ENCODE measurements at regions not wholly inside any gene's neighbourhood (a gene's known extent, or its start where the extent isn't known, plus 50 kb on each side); places are given as distances from the start of the nearest gene placed in this dataset.

DNA sequence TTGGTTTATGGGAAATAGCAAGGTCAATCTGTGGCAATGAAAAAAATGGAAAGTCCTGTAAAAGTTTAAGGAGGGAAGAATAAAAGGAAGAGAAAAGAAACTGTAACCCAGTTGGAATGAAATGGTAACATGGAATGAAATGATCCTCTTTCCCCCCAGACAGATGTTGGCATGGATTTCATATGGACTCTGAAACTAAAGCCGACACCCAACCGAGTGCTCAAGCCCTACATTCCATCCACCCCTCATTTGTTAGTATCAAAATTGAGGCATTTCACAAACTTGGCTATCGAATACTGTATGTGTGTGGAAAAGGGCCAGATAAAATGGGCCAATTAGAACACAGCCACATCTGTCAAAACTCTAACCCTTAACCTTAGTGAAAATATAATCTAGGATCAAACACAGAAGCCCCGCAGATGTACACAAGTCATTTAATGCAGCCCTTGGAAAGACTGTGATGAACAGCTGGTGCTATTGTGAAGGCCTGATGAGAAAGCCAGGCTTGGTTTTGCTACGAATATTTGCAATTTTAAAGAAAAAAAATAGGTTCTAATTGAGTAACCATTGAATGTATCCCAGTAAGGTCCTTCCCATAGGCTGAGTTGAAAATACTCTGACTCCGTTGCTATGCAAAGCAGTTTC is 72.6 kb upstream of the RGL1 start:
- Histone ChIP-seq H3K36me3 (no peaks in the 10 kb centered on the region), H3K4me1 (ENCODE audit: insufficient read depth) (peaks cover 6% of the 10 kb centered on the region), H3K4me3 (no peak overlapping the region), H3K9me3 (no peaks in the 10 kb centered on the region), H3K27me3 (no peaks in the 10 kb centered on the region), H3K27ac (no peak overlapping the region)
- intact Hi-C loops (cut with DNase I): no loop called here
- WGBS, 3 donors: 73 to 79% (median 78%) methylated on average over 6 of the region's 6 CpGs
- no peak for TF ChIP-seq POLR2A (IDR thresholded peaks at IDR 0.05)
- TF ChIP-seq CTCF (IDR thresholded peaks at IDR 0.05): no peak
- TF ChIP-seq EP300 (IDR thresholded peaks at IDR 0.05): no peak
- no peak for DNase-seq

DNA sequence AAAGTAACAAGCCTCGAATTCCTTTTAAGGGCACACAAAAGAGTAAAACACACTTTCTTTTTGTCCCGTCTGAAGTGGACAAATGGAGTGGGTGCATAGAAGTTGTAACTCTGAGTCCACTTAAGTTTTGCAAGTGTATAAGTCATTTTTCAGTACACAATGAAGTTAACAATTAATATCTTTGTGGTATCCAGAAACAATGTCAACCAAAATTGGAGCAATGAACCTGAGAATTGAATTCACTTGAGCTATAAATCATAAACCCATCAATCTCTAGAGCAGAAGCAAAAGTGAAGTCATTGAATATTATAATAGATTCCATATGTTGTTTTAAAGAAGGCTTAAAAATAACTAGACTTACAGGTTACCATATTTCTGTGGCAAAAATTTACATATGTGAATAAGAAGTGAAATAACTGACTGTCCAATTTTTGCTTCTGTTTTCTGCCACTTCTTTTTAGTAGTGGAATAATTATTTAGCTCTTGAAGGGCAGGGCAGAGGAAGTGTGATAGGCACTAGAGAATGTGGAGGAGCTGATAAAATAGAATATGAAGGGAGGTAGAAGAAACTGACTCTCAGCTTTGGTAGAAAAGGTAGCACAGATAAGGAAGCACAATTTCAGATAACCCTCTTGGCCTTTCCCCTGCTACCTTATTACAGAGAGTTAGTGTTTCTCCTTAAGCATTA is 73.9 kb upstream of the RGL1 start:
- Histone ChIP-seq H3K36me3 (no peaks in the 10 kb centered on the region), H3K9me3 (no peaks in the 10 kb centered on the region), H3K27ac (no peak overlapping the region), H3K4me3 (no peak overlapping the region), H3K27me3 (no peaks in the 10 kb centered on the region), H3K4me1 (ENCODE audit: insufficient read depth) (peaks cover 6% of the 10 kb centered on the region)
- no peak for DNase-seq
- 81 to 85% (median 82%) methylated on average over 2 of the region's 2 CpGs for WGBS, 3 donors
- no peak for TF ChIP-seq POLR2A (IDR thresholded peaks at IDR 0.05)
- no peak for TF ChIP-seq EP300 (IDR thresholded peaks at IDR 0.05)
- TF ChIP-seq CTCF (IDR thresholded peaks at IDR 0.05): no peak
- intact Hi-C loops (cut with DNase I): no loop called here

DNA sequence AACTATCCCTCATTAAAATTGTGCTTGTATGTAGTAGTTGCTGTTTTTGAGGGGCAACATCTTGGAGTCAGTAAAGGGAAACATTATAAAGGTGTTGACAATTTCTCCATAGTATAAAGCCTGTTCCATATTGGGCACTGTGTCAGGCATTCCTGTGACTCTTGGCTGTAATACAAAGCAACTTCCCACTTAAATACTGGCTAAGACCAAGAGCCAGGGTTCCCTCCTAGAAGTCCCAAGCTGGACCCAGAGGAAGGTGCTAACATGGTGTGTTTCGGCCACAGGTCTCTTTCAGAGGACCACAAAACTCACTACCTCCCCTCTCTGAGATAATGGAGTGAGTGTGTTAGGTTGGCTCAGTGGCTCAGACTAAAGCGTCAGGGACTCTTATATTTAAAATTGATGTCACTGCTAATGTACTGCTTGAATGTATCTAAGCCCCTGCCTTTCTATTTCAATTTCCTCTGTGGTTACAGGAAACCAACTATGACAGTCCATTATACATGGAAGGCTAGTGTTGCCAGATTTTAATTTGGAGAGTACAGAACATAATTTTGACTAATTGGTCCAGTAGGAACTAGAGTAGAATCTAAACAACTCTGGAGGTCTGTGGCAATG is 74.7 kb upstream of the RGL1 start:
- no peaks in the 10 kb centered on the region for H3K36me3 ChIP-seq
- DNase-seq: no peak
- H3K27me3 ChIP-seq: no peaks in the 10 kb centered on the region
- H3K27ac ChIP-seq: no peak overlapping the region
- intact Hi-C loops (cut with DNase I): no loop called here
- H3K4me1 ChIP-seq (ENCODE audit: insufficient read depth): peaks cover 4% of the 10 kb centered on the region
- no peak overlapping the region for H3K4me3 ChIP-seq
- TF ChIP-seq CTCF (IDR thresholded peaks at IDR 0.05) (no peak), EP300 (IDR thresholded peaks at IDR 0.05) (no peak), POLR2A (IDR thresholded peaks at IDR 0.05) (no peak)
- no peaks in the 10 kb centered on the region for H3K9me3 ChIP-seq
- 94 to 97% (median 97%) methylated on average over 2 of the region's 2 CpGs for WGBS, 3 donors

DNA sequence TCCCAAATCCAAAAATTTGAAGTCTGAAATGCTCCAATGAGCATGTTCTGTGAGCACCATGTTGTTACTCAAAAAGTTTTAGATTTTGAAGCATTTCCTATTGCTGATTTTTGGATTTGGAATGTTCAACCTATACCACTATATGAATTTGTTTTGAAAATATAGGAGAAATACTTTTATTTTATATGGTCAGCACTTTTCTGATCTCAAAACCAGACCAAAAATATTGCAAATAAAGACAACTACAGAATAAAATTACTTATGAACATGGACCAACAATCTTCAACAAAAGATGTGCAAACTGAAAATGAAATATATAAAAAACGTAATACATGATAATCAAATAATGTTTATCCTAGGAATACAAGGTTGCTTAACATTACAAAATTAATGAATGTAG is 73.7 kb upstream of the APOBEC4 start:
- Histone ChIP-seq H3K27ac (no peak overlapping the region), H3K9me3 (no peaks in the 10 kb centered on the region), H3K4me1 (ENCODE audit: insufficient read depth) (no peaks in the 10 kb centered on the region), H3K4me3 (no peak overlapping the region), H3K36me3 (no peaks in the 10 kb centered on the region), H3K27me3 (no peaks in the 10 kb centered on the region)
- TF ChIP-seq CTCF (IDR thresholded peaks at IDR 0.05): no peak
- TF ChIP-seq POLR2A (IDR thresholded peaks at IDR 0.05): no peak
- TF ChIP-seq EP300 (IDR thresholded peaks at IDR 0.05): no peak
- intact Hi-C loops (cut with DNase I): no loop called here
- DNase-seq: no peak
- 90 to 96% (median 90%) methylated on average over 1 of the region's 1 CpG for WGBS, 3 donors

Measured in ovary (tissue), 7 donors.